Gastroesophageal sphincter (tissue), 4 donors: ENCODE measurements at regions not wholly inside any gene's neighbourhood (a gene's known extent, or its start where the extent isn't known, plus 50 kb on each side); places are given as distances from the start of the nearest gene placed in this dataset.

Experiments
- ATAC-seq: fragments of 150-250 bp; one replicate; pipeline ENCODE4 v1.9.1; 2016; ENCODE audit warnings: mild to moderate bottlenecking, moderate library complexity
- H3K27ac ChIP-seq, 4 donors: fragments of 200-600 bp; sonication (generic) in 3 of 4; 1 replicate in 3 of 4; 2 replicates in 1 of 4; pipeline ENCODE4 v1.5.1; 2016 to 2019
- H3K27me3 ChIP-seq: fragments of 200-600 bp; sonication (generic); one replicate; pipeline ENCODE4 v1.5.1; 2019
- H3K36me3 ChIP-seq, 2 donors: fragments of 200-600 bp; sonication (generic); one replicate each; pipeline ENCODE4 v1.5.1; 2019; ENCODE audit warnings: control low read depth in 1 of 2
- H3K4me1 ChIP-seq, 3 donors: fragments of 200-600 bp; sonication (generic); 1 replicate in 2 of 3; 2 replicates in 1 of 3; pipeline ENCODE4 v1.5.1; 2016 to 2019; ENCODE audit warnings: control low read depth in 2 of 3
- H3K4me3 ChIP-seq, 2 donors: fragments of 200-600 bp; sonication (generic); one replicate each; pipeline ENCODE4 v1.5.1; 2019; ENCODE audit warnings: mild to moderate bottlenecking in 1 of 2, moderate library complexity in 1 of 2
- H3K9me3 ChIP-seq, 3 donors: fragments of 200-600 bp; sonication (generic); one replicate each; pipeline ENCODE4 v1.5.1; 2017 to 2019; ENCODE audit warnings: control low read depth in 2 of 3
- CTCF ChIP-seq, 4 experiments: fragments of 200-600 bp in 2 of 4; fragments of 450-650 bp in 2 of 4; sonication (generic) in 1 of 4; IDR thresholded peaks; one replicate each; pipeline ENCODE4 v1.5.1; 2017 to 2019; ENCODE audit warnings: antibody characterized with exemption in 4 of 4, mild to moderate bottlenecking in 2 of 4, moderate library complexity in 2 of 4
- EP300 ChIP-seq: sonication (generic); formaldehyde crosslinking; IDR thresholded peaks from one replicate; pipeline ENCODE4 v1.6.1; 2017; ENCODE audit warnings: antibody characterized with exemption, mild to moderate bottlenecking
- POLR2A ChIP-seq, 2 donors: fragments of 450-650 bp; IDR thresholded peaks; one replicate each; pipeline ENCODE4 v1.6.1; 2017; ENCODE audit warnings: antibody characterized with exemption in 2 of 2, mild to moderate bottlenecking in 2 of 2, moderate library complexity in 1 of 2
- POLR2AphosphoS5 ChIP-seq: sonication (generic); formaldehyde crosslinking; IDR thresholded peaks from one replicate; pipeline ENCODE4 v1.6.1; 2017; ENCODE audit warnings: antibody characterized with exemption
- WGBS, 2 donors: methylation state at CpG; one replicate each; pipeline ENCODE4 v1.1.5; 2018; ENCODE audit warnings: low coverage in 1 of 2; 5-methylcytosine and 5-hydroxymethylcytosine counted together

GRCh38 chr6:37552267-37552666 lies 52.6 kb upstream of the CCDC167 start:
- H3K27me3 ChIP-seq, result peaks cover 49% of the 10 kb centered on the region
- no peak overlapping the region for H3K27ac ChIP-seq
- ATAC-seq, result no peak
- H3K4me1 ChIP-seq, result peaks cover 0 to 12% (median 0%) of the 10 kb centered on the region in 3 donors
- WGBS, 2 donors, result 20 to 60% methylated on average over 1 to 2 of the region's 4 CpGs
- no peak for TF ChIP-seq EP300
- no peak for TF ChIP-seq POLR2A (IDR thresholded peaks at IDR 0.05)
- no peak for TF ChIP-seq POLR2AphosphoS5
- no peak for TF ChIP-seq CTCF (IDR thresholded peaks at IDR 0.05)
- no peak overlapping the region for H3K4me3 ChIP-seq
- H3K9me3 ChIP-seq, result no peaks in the 10 kb centered on the region
- H3K36me3 ChIP-seq, result no peaks in the 10 kb centered on the region

GRCh38 chr6:37551867-37552266 lies 52.2 kb upstream of the CCDC167 start:
- H3K27me3 ChIP-seq, result peaks cover 45% of the 10 kb centered on the region
- WGBS, 2 donors, result 22 to 52% methylated on average over 5 to 10 of the region's 10 CpGs

GRCh38 chr6:37551446-37551845 lies 51.8 kb upstream of the CCDC167 start:
- TF ChIP-seq EP300, result no peak
- no peak for TF ChIP-seq POLR2AphosphoS5
- no peak for TF ChIP-seq CTCF (IDR thresholded peaks at IDR 0.05)
- TF ChIP-seq POLR2A (IDR thresholded peaks at IDR 0.05), result no peak
- Histone ChIP-seq H3K27ac (no peak overlapping the region), H3K27me3 (peaks cover 42% of the 10 kb centered on the region), H3K4me3 (no peak overlapping the region), H3K4me1 (peaks cover 0 to 12% (median 0%) of the 10 kb centered on the region in 3 donors), H3K36me3 (no peaks in the 10 kb centered on the region), H3K9me3 (no peaks in the 10 kb centered on the region)
- no peak for ATAC-seq
- WGBS, 2 donors, result 38 to 62% methylated on average over 2 of the region's 3 CpGs

More at GRCh38 chr6:37551867-37552266, 52.2 kb upstream of the CCDC167 start:
- Histone ChIP-seq H3K27ac (no peak overlapping the region), H3K9me3 (no peaks in the 10 kb centered on the region), H3K36me3 (no peaks in the 10 kb centered on the region), H3K4me3 (no peak overlapping the region), H3K4me1 (peaks cover 0 to 12% (median 0%) of the 10 kb centered on the region in 3 donors)
- TF ChIP-seq POLR2A (IDR thresholded peaks at IDR 0.05) (no peak), CTCF (IDR thresholded peaks at IDR 0.05) (no peak), EP300 (no peak), POLR2AphosphoS5 (no peak)
- ATAC-seq, result no peak

- no peaks in the 10 kb centered on the region for H3K9me3 ChIP-seq
- no peak overlapping the region for H3K27ac ChIP-seq
- no peak overlapping the region for H3K4me3 ChIP-seq
- no peaks in the 10 kb centered on the region for H3K36me3 ChIP-seq
- peaks cover 0 to 12% (median 0%) of the 10 kb centered on the region in 3 donors for H3K4me1 ChIP-seq
- WGBS, 2 donors, result 0% methylated on average over 1 of the region's 3 CpGs; no CpG with 5 or more reads in 1 of the 2 donors
- peaks cover 39% of the 10 kb centered on the region for H3K27me3 ChIP-seq
- TF ChIP-seq POLR2AphosphoS5, result no peak
- TF ChIP-seq CTCF (IDR thresholded peaks at IDR 0.05), result no peak
- TF ChIP-seq EP300, result no peak
- no peak for TF ChIP-seq POLR2A (IDR thresholded peaks at IDR 0.05)
- no peak for ATAC-seq
These were observed 51.3 kb upstream of the CCDC167 start for GRCh38 chr6:37551002-37551401.

GRCh38 chr6:37550191-37550831 lies 50.6 kb upstream of the CCDC167 start:
- peaks cover 0 to 12% (median 0%) of the 10 kb centered on the region in 3 donors for H3K4me1 ChIP-seq
- WGBS, 2 donors, result 72 to 87% methylated on average over 6 to 11 of the region's 12 CpGs
- no peak overlapping the region for H3K4me3 ChIP-seq
- ATAC-seq, result no peak
- H3K27me3 ChIP-seq, result peaks cover 33% of the 10 kb centered on the region
- TF ChIP-seq EP300 (no peak), CTCF (IDR thresholded peaks at IDR 0.05) (no peak), POLR2A (IDR thresholded peaks at IDR 0.05) (no peak), POLR2AphosphoS5 (no peak)
- H3K36me3 ChIP-seq, result no peaks in the 10 kb centered on the region
- no peak overlapping the region for H3K27ac ChIP-seq
- H3K9me3 ChIP-seq, result no peaks in the 10 kb centered on the region
